Keratinocyte (primary cell): ENCODE measurements at regions not wholly inside any gene's neighbourhood (a gene's known extent, or its start where the extent isn't known, plus 50 kb on each side); places are given as distances from the start of the nearest gene placed in this dataset.
A peak's percentile ranks its signal among the peaks of the same experiment; 100 is the strongest.

Experiments
- DNase-seq: peaks from one replicate; pipeline ENCODE4 v3.0.0-alpha.2; 2011; ENCODE audit warnings: low read depth, missing footprints, low spot score
- FAIRE-seq: peaks from 2 replicates; lab custom pipeline; 2011; peaks lifted over from hg19 to GRCh38; lab: Jason Lieb, UNC
- H2AFZ ChIP-seq: 2 replicates; pipeline ENCODE4 v1.6.0; 2012; ENCODE audit warnings: low read length, control low read depth, inconsistent platforms; ENCODE audit not compliant: control insufficient read depth
- H3K27ac ChIP-seq: 2 replicates; pipeline ENCODE4 v1.5.1; 2011; ENCODE audit warnings: low read length; ENCODE audit not compliant: control insufficient read depth, insufficient read depth
- H3K27me3 ChIP-seq: 3 replicates; pipeline ENCODE4 v1.6.0; 2011; ENCODE audit warnings: low read length; ENCODE audit not compliant: control insufficient read depth, insufficient read depth; ENCODE audit errors: extremely low read depth
- H3K36me3 ChIP-seq, 2 experiments: 2 replicates in 1 of 2; 3 replicates in 1 of 2; pipeline ENCODE4 v1.5.1; 2011; ENCODE audit warnings: low read length in 2 of 2, mild to moderate bottlenecking in 1 of 2; ENCODE audit not compliant: control insufficient read depth in 2 of 2, insufficient read depth in 2 of 2; ENCODE audit errors: extremely low read depth in 1 of 2
- H3K4me1 ChIP-seq: 3 replicates; pipeline ENCODE4 v1.5.1; 2011; ENCODE audit warnings: low read length; ENCODE audit not compliant: control insufficient read depth, insufficient read depth; ENCODE audit errors: extremely low read depth
- H3K4me2 ChIP-seq: 3 replicates; pipeline ENCODE4 v1.6.0; 2011; ENCODE audit warnings: low read depth, low read length; ENCODE audit not compliant: control insufficient read depth, insufficient read depth; ENCODE audit errors: extremely low read depth
- H3K4me3 ChIP-seq, 3 experiments: fragments of 200-600 bp in 1 of 3; sonication (generic) in 1 of 3; 2 replicates in 2 of 3; 3 replicates in 1 of 3; pipeline ENCODE4 v1.5.1; 2011 to 2016; ENCODE audit warnings: low read length in 3 of 3, mild to moderate bottlenecking in 3 of 3, control low read depth in 2 of 3, inconsistent platforms in 1 of 3, low read depth in 1 of 3, mixed read lengths in 1 of 3, mixed run types in 1 of 3, moderate library complexity in 1 of 3; ENCODE audit not compliant: control insufficient read depth in 2 of 3, insufficient read depth in 2 of 3; ENCODE audit errors: extremely low read depth in 1 of 3
- H3K79me2 ChIP-seq: 2 replicates; pipeline ENCODE4 v1.6.0; 2012; ENCODE audit warnings: low read length; ENCODE audit not compliant: control insufficient read depth, insufficient read depth
- H3K9ac ChIP-seq: 3 replicates; pipeline ENCODE4 v1.6.0; 2011; ENCODE audit warnings: low read length; ENCODE audit not compliant: control insufficient read depth, insufficient read depth; ENCODE audit errors: extremely low read depth
- H3K9me1 ChIP-seq: 3 replicates; pipeline ENCODE4 v1.6.0; 2011; ENCODE audit warnings: low read length; ENCODE audit not compliant: control insufficient read depth, insufficient read depth; ENCODE audit errors: extremely low read depth
- H3K9me3 ChIP-seq: 2 replicates; pipeline ENCODE4 v1.5.1; 2012; ENCODE audit warnings: low read depth, low read length; ENCODE audit not compliant: control insufficient read depth
- H4K20me1 ChIP-seq: 3 replicates; pipeline ENCODE4 v1.6.0; 2011; ENCODE audit warnings: low read length; ENCODE audit not compliant: control insufficient read depth, insufficient read depth; ENCODE audit errors: extremely low read depth
- EZH2 ChIP-seq: IDR thresholded peaks from one replicate; pipeline ENCODE4 v1.6.1; 2012; ENCODE audit warnings: inconsistent platforms, mild to moderate bottlenecking, low read length, moderate library complexity
- dilution Hi-C: fragments of 300-500 bp; cut with MboI; formaldehyde crosslinking; loops from one replicate; pipeline ENCODE4 v1.7.0; 2020; ENCODE audit warnings: low sequenced_read_pairs; ENCODE audit not compliant: extremely low pct_ligation_motif_present
- TF ChIP-seq, protein P1 (sequence below), 3 experiments: IDR thresholded peaks in 1 of 3; conservative IDR thresholded peaks in 1 of 3; optimal IDR thresholded peaks in 1 of 3; 2 replicates in 2 of 3; 3 replicates in 1 of 3; pipeline versions ENCODE3 to v1.5.1; 2011; ENCODE audit warnings: low read length in 3 of 3, mild to moderate bottlenecking in 3 of 3, moderate library complexity in 2 of 3, control low read depth in 1 of 3, inconsistent platforms in 1 of 3; ENCODE audit not compliant: insufficient read depth in 2 of 3; ENCODE audit errors: extremely low read depth in 1 of 3

DNA sequence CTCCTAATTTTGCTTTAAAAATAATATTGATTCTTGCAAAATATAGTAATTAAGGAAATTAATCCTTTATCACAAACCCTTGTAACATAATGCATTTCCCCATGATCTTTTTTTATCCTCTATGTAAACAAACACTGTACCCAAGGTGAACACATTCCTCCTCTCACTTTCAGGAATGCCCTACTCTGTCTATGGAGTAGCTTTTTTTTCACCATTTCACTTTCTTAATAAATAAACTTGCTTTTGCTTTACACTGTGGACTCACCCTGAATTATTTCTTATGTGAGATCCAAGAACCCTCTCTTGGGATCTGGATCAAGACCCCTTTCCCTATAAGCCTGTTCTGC lies 90.5 kb upstream of the LRRN1 start:
- Histone ChIP-seq H3K9me3 (no peaks in the 10 kb centered on the region), H3K4me2 (no peak overlapping the region), H3K9me1 (no peaks in the 10 kb centered on the region), H3K4me1 (peaks cover 2% of the 10 kb centered on the region), H3K27me3 (no peaks in the 10 kb centered on the region), H3K79me2 (no peaks in the 10 kb centered on the region), H4K20me1 (no peaks in the 10 kb centered on the region), H3K36me3 (no peaks in the 10 kb centered on the region), H3K9ac (no peak overlapping the region), H3K27ac (no peak overlapping the region), H2AFZ (no peak overlapping the region), H3K4me3 (no peak overlapping the region)
- TF ChIP-seq, protein P1, sequence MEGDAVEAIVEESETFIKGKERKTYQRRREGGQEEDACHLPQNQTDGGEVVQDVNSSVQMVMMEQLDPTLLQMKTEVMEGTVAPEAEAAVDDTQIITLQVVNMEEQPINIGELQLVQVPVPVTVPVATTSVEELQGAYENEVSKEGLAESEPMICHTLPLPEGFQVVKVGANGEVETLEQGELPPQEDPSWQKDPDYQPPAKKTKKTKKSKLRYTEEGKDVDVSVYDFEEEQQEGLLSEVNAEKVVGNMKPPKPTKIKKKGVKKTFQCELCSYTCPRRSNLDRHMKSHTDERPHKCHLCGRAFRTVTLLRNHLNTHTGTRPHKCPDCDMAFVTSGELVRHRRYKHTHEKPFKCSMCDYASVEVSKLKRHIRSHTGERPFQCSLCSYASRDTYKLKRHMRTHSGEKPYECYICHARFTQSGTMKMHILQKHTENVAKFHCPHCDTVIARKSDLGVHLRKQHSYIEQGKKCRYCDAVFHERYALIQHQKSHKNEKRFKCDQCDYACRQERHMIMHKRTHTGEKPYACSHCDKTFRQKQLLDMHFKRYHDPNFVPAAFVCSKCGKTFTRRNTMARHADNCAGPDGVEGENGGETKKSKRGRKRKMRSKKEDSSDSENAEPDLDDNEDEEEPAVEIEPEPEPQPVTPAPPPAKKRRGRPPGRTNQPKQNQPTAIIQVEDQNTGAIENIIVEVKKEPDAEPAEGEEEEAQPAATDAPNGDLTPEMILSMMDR (optimal IDR thresholded peaks at IDR 0.05 in 1 of 3, IDR thresholded peaks at IDR 0.05 in 1 of 3, conservative IDR thresholded peaks at IDR 0.05 in 1 of 3; ENCODE audit: extremely low read depth in 1 of 3, insufficient read depth in 2 of 3, low read length in 3 of 3) = no peak
- TF ChIP-seq EZH2 = no peak
- dilution Hi-C loops = no loop called here
- FAIRE-seq = no peak
- DNase-seq = no peak

DNA sequence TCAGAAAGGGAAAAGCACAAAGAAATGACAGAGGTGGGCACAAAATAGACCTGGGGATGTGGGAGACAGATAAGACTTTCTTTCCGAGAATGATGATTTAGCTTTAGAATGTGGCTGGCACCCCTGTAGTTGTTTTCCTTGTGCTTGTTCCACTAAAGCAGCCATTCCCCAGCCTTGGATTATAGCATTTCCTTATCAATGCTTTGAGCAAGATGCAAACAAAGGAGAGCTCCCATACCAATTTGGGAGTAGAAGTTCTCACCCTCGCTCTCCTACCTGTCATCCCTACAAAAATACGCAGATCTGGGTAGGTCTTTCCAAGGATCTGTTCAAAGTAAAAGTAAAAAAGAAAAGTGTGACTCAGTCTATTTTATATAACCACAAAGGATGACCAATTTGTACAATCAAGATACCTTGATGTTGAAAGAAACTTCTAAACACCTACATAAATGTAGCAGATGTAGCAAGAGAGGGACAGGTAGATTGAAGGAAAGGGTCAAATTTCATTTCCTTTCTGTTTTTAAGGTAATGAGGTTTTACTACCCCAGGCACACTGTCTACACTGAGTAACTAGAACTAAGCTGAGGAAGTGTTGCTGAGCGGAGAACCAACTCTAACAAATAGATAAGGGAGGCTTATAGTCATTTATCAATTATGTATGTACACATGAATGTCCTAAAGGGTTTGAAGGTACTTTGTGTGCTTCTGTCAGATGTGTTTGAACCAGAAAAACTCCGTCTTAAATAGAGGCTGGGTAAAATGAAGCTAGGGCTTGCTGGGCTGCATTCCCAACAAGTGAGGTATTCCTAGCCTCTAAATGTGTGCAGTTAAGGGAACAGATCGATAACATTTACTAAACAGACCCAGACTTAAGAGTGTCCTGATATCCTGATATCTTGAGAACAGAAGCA lies 91.1 kb upstream of the LRRN1 start:
- no peak overlapping the region for H3K9ac ChIP-seq
- H2AFZ ChIP-seq = peak overlapping the region; percentile 4
- no peak overlapping the region for H3K4me2 ChIP-seq
- DNase-seq (no peak), FAIRE-seq (peak; percentile 55)
- dilution Hi-C loops = no loop called here
- H3K4me1 ChIP-seq = peaks cover 2% of the 10 kb centered on the region
- no peak overlapping the region for H3K4me3 ChIP-seq
- H3K9me3 ChIP-seq = no peaks in the 10 kb centered on the region
- no peaks in the 10 kb centered on the region for H3K27me3 ChIP-seq
- no peak for TF ChIP-seq EZH2
- TF ChIP-seq, protein P1 (optimal IDR thresholded peaks at IDR 0.05 in 1 of 3, IDR thresholded peaks at IDR 0.05 in 1 of 3, conservative IDR thresholded peaks at IDR 0.05 in 1 of 3; ENCODE audit: extremely low read depth in 1 of 3, insufficient read depth in 2 of 3, low read length in 3 of 3) = no peak
- no peak overlapping the region for H3K27ac ChIP-seq
- no peaks in the 10 kb centered on the region for H3K79me2 ChIP-seq
- H3K36me3 ChIP-seq = no peaks in the 10 kb centered on the region
- H3K9me1 ChIP-seq = no peaks in the 10 kb centered on the region
- no peaks in the 10 kb centered on the region for H4K20me1 ChIP-seq
